HepG2 (cell line): ENCODE measurements at regions not wholly inside any gene's neighbourhood (a gene's known extent, or its start where the extent isn't known, plus 50 kb on each side); places are given as distances from the start of the nearest gene placed in this dataset.

ENCODE experiments used
- ATAC-seq: fragments of 200-7000 bp; cut with Tn5 transposase; 3 replicates; pipeline ENCODE4 v1.9.1; 2020; ENCODE audit warnings: mild to moderate bottlenecking, moderate library complexity
- BruUV-seq: library from RNA; stranded (reverse); fragments of 400-500 nt; replicated peaks from 2 replicates; lab custom pipeline; 2021; lab: Mats Ljungman, UMichigan
- CTCF ChIA-PET: fragments of 300-600 bp; formaldehyde crosslinking; extraction: SDS; loops from one replicate; lab custom pipeline; 2021; ENCODE audit warnings: low total read pairs, inconsistent platforms, low intra/inter-chr PET ratio; lab: Yijun Ruan, JAX
- POLR2A ChIA-PET: fragments of 350-600 bp; sonication (Branson Sonifier 250); formaldehyde crosslinking; loops from one replicate; lab custom pipeline; 2020; ENCODE audit warnings: antibody characterized with exemption, inconsistent platforms; lab: Yijun Ruan, JAX
- DNase-seq: peaks from one replicate; pipeline ENCODE4 v3.0.0-alpha.2; 2015; ENCODE audit warnings: low spot score
- FAIRE-seq: peaks from 3 replicates; lab custom pipeline; 2011; peaks lifted over from hg19 to GRCh38; lab: Jason Lieb, UNC
- H2AFZ ChIP-seq: one replicate; pipeline ENCODE4 v1.6.1; 2011; ENCODE audit warnings: low read length, inconsistent platforms
- H3K27ac ChIP-seq: fragments of 300-600 bp; 3 replicates; pipeline ENCODE4 v1.8.0; 2011; ENCODE audit warnings: mixed run types, mild to moderate bottlenecking, mixed read lengths, low read length, inconsistent platforms; ENCODE audit not compliant: insufficient read depth; ENCODE audit errors: extremely low read length
- H3K27me3 ChIP-seq, 2 experiments: fragments of 200-600 bp in 1 of 2; 2 replicates in 1 of 2; 3 replicates in 1 of 2; pipeline versions ENCODE4 v1.6.0 to v1.8.0; 2011; ENCODE audit warnings: low read length in 2 of 2, mild to moderate bottlenecking in 2 of 2, moderate library complexity in 2 of 2, inconsistent platforms in 1 of 2; ENCODE audit not compliant: insufficient read depth in 2 of 2, control insufficient read depth in 1 of 2
- H3K36me3 ChIP-seq, 2 experiments: fragments of 200-600 bp in 1 of 2; replicated peaks in 1 of 2; 2 replicates in 1 of 2; 3 replicates in 1 of 2; pipeline versions ENCODE4 v1.5.1 to v1.8.0; 2011; ENCODE audit warnings: low read length in 2 of 2, inconsistent platforms in 1 of 2; ENCODE audit not compliant: insufficient read depth in 2 of 2, control insufficient read depth in 1 of 2
- H3K4me1 ChIP-seq: 2 replicates; pipeline ENCODE4 v1.5.1; 2012; ENCODE audit warnings: low read length, inconsistent platforms; ENCODE audit not compliant: insufficient read depth
- H3K4me2 ChIP-seq: 2 replicates; pipeline ENCODE4 v1.6.0; 2011; ENCODE audit warnings: low read depth, low read length, inconsistent platforms
- H3K4me3 ChIP-seq, 3 experiments: fragments of 200-600 bp in 1 of 3; sonication (generic), shearing (Covaris generic) in 1 of 3; replicated peaks in 1 of 3; 2 replicates each; pipeline ENCODE4 v1.5.1; 2011 to 2016; ENCODE audit warnings: low read length in 3 of 3, inconsistent platforms in 2 of 3, low read depth in 2 of 3, mild to moderate bottlenecking in 2 of 3, control low read depth in 1 of 3, mixed read lengths in 1 of 3; ENCODE audit not compliant: insufficient read depth in 1 of 3
- H3K79me2 ChIP-seq: one replicate; pipeline ENCODE4 v1.6.1; 2011; ENCODE audit warnings: low read length, inconsistent platforms; ENCODE audit not compliant: insufficient read depth
- H3K9ac ChIP-seq: 2 replicates; pipeline ENCODE4 v1.6.0; 2011; ENCODE audit warnings: mild to moderate bottlenecking, low read depth, low read length, inconsistent platforms; ENCODE audit not compliant: insufficient read depth
- H3K9me3 ChIP-seq: 2 replicates; pipeline ENCODE4 v1.5.1; 2012; ENCODE audit warnings: mild to moderate bottlenecking, low read length
- H4K20me1 ChIP-seq: 2 replicates; pipeline ENCODE4 v1.6.0; 2011; ENCODE audit warnings: inconsistent platforms, mild to moderate bottlenecking, low read length, moderate library complexity; ENCODE audit not compliant: insufficient read depth
- FOXJ3 ChIP-seq: sonication (generic); formaldehyde crosslinking; IDR thresholded peaks from 2 replicates; pipeline ENCODE4 v1.4.0; 2020; ENCODE audit warnings: missing genetic modification reagents, mild to moderate bottlenecking, borderline replicate concordance
- SIX1 ChIP-seq: sonication (generic); formaldehyde crosslinking; IDR thresholded peaks from 2 replicates; pipeline ENCODE4 v1.4.0; 2020; ENCODE audit warnings: missing genetic modification reagents, borderline replicate concordance
- TBX2 ChIP-seq: sonication (generic); formaldehyde crosslinking; IDR thresholded peaks from 2 replicates; pipeline ENCODE4 v1.5.0; 2020; ENCODE audit warnings: missing genetic modification reagents, mild to moderate bottlenecking, borderline replicate concordance
- ZNF138 ChIP-seq: sonication (generic); formaldehyde crosslinking; IDR thresholded peaks from 2 replicates; pipeline ENCODE4 v1.5.0; 2020; ENCODE audit warnings: mild to moderate bottlenecking, low read depth, missing genetic modification reagents
- ZNF614 ChIP-seq: IDR thresholded peaks from 2 replicates; pipeline ENCODE4 v1.6.1; 2018; ENCODE audit warnings: missing biosample characterization, missing genetic modification reagents, inconsistent platforms, borderline replicate concordance
- WGBS: methylation state at CpG from one replicate; pipeline ENCODE4 v1.1.6; 2017; ENCODE audit warnings: low lambda C conversion rate; 5-methylcytosine and 5-hydroxymethylcytosine counted together
- in situ Hi-C: cut with HindIII; loops from 2 replicates; pipeline ENCODE4 v1.10.0; 2017; ENCODE audit warnings: low pct_unique_long_range_greater_than_20kb; ENCODE audit not compliant: extremely low pct_ligation_motif_present
- intact Hi-C: fragments of 100-400 bp; cut with micrococcal nuclease; formaldehyde crosslinking; loops from one replicate; pipeline ENCODE4 v1.10.0; 2022; ENCODE audit not compliant: unreplicated experiment
- TF ChIP-seq, protein P1 (sequence below): sonication (generic); formaldehyde crosslinking; IDR thresholded peaks from 2 replicates; pipeline ENCODE4 v1.5.0; 2020; ENCODE audit warnings: mild to moderate bottlenecking, missing genetic modification reagents
- TF ChIP-seq, protein P2 (sequence below): sonication (generic); formaldehyde crosslinking; conservative IDR thresholded peaks from 2 replicates; pipeline ENCODE4 v1.8.1; 2023; ENCODE audit warnings: missing genetic modification reagents
- TF ChIP-seq, protein P3 (sequence below): sonication (generic); formaldehyde crosslinking; IDR thresholded peaks from 2 replicates; pipeline ENCODE4 v1.5.1; 2020; ENCODE audit warnings: mild to moderate bottlenecking, missing genetic modification reagents, borderline replicate concordance

DNA sequence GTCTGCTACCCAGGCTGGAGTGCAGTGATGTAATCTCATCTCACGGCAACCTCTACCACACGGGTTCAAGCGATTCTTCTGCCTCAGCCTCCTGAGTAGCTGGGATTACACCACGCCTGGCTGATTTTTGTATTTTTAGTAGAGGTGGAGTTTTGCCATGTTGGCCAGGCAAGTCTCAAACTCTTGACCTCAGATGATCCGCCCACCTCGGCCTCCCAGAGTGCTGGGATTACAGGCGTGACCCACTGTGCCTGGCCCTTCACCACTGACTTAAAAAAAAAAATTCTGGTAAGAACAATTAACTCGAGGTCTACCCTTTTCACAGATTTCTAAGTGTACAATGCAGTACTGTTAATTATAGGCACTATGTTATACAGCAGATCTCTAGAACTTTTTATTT lies 279.4 kb downstream of the PARN start:
- no peak overlapping the region for H3K4me3 ChIP-seq
- H3K9me3 ChIP-seq, result peaks cover 9% of the 10 kb centered on the region; the same call in 1 of the 2 replicates
- intact Hi-C loops (no loop called here), in situ Hi-C loops (no loop called here)
- DNase-seq, result no peak
- no peaks in the 10 kb centered on the region for H3K79me2 ChIP-seq
- no peak for TF ChIP-seq FOXJ3 (CRISPR knock-in tag)
- TF ChIP-seq, protein P1, sequence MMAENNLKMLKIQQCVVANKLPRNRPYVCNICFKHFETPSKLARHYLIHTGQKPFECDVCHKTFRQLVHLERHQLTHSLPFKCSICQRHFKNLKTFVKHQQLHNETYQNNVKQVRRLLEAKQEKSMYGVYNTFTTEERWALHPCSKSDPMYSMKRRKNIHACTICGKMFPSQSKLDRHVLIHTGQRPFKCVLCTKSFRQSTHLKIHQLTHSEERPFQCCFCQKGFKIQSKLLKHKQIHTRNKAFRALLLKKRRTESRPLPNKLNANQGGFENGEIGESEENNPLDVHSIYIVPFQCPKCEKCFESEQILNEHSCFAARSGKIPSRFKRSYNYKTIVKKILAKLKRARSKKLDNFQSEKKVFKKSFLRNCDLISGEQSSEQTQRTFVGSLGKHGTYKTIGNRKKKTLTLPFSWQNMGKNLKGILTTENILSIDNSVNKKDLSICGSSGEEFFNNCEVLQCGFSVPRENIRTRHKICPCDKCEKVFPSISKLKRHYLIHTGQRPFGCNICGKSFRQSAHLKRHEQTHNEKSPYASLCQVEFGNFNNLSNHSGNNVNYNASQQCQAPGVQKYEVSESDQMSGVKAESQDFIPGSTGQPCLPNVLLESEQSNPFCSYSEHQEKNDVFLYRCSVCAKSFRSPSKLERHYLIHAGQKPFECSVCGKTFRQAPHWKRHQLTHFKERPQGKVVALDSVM (CRISPR knock-in tag), result 0 out of 2 replicates have a peak, but pooled peaks have one; percentile 15
- ChIA-PET POLR2A (no interaction called here), CTCF (no interaction called here)
- H3K36me3 ChIP-seq, result no peaks in the 10 kb centered on the region
- ATAC-seq, result no peak
- H3K4me2 ChIP-seq, result peak overlapping the region; percentile 13; the same call in 1 of the 2 replicates
- 40% methylated on average over 8 of the region's 8 CpGs for WGBS
- no peaks in the 10 kb centered on the region for H3K27me3 ChIP-seq
- H3K4me1 ChIP-seq, result peaks cover 63% of the 10 kb centered on the region
- no peak overlapping the region for H3K27ac ChIP-seq
- BruUV-seq, result no TSS peak
- no peaks in the 10 kb centered on the region for H4K20me1 ChIP-seq
- H2AFZ ChIP-seq, result peak overlapping the region; percentile 1
- no peak overlapping the region for H3K9ac ChIP-seq
- no peak for FAIRE-seq

DNA sequence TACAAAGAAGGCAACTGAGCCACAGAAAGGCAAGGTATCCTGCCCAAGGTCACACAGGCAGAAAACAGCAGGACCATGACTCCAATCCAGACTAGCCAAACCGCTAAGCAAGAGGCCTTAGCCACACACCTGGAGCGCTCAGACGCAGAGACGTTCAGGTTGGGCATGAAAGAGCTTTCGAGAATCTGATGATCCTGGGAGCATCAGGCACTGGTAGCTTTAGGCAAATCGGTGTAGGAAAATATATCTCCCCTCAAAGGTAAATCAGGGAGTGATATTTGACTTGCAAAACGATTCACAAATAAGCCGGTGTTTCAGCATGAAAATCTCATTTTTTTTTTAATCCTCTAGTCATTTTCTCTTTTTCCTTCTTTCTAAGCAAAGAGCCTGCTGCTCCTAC lies 279.0 kb downstream of the MRTFB start:
- H3K36me3 ChIP-seq, result no peaks in the 10 kb centered on the region
- BruUV-seq, result no TSS peak
- TF ChIP-seq, protein P2, sequence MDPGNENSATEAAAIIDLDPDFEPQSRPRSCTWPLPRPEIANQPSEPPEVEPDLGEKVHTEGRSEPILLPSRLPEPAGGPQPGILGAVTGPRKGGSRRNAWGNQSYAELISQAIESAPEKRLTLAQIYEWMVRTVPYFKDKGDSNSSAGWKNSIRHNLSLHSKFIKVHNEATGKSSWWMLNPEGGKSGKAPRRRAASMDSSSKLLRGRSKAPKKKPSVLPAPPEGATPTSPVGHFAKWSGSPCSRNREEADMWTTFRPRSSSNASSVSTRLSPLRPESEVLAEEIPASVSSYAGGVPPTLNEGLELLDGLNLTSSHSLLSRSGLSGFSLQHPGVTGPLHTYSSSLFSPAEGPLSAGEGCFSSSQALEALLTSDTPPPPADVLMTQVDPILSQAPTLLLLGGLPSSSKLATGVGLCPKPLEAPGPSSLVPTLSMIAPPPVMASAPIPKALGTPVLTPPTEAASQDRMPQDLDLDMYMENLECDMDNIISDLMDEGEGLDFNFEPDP (CRISPR knock-in tag), result no peak
- TF ChIP-seq, protein P3, sequence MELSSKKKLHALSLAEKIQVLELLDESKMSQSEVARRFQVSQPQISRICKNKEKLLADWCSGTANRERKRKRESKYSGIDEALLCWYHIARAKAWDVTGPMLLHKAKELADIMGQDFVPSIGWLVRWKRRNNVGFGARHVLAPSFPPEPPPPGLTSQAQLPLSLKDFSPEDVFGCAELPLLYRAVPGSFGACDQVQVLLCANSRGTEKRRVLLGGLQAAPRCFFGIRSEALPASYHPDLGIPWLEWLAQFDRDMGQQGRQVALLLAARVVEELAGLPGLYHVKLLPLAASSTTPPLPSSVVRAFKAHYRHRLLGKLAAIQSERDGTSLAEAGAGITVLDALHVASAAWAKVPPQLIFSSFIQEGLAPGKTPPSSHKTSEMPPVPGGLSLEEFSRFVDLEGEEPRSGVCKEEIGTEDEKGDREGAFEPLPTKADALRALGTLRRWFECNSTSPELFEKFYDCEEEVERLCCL (CRISPR knock-in tag), result no peak
- TF ChIP-seq SIX1 (CRISPR knock-in tag) (no peak), ZNF614 (no peak), TBX2 (CRISPR knock-in tag) (0 out of 2 replicates have a peak, but pooled peaks have one; percentile 14), ZNF138 (CRISPR knock-in tag) (no peak)
- TF ChIP-seq, all 625 proteins: peak for 1
- no peaks in the 10 kb centered on the region for H3K79me2 ChIP-seq
- peaks cover 9% of the 10 kb centered on the region; the same call in 1 of the 2 replicates for H3K9me3 ChIP-seq
- H3K9ac ChIP-seq, result no peak overlapping the region
- in situ Hi-C loops, result no loop called here
- 70% methylated on average over 8 of the region's 8 CpGs for WGBS
- H3K4me3 ChIP-seq, result no peak overlapping the region
- no peak overlapping the region for H3K4me2 ChIP-seq
- POLR2A ChIA-PET, result no interaction called here
- intact Hi-C loops, result no loop called here
- DNase-seq (no peak), ATAC-seq (no peak), FAIRE-seq (no peak)
- H2AFZ ChIP-seq, result peak overlapping the region; percentile 1
- no peaks in the 10 kb centered on the region for H3K27me3 ChIP-seq
- H3K27ac ChIP-seq, result no peak overlapping the region
- H3K4me1 ChIP-seq, result peaks cover 67% of the 10 kb centered on the region
- CTCF ChIA-PET, result no interaction called here
- no peaks in the 10 kb centered on the region for H4K20me1 ChIP-seq
